A549 (cell line): ENCODE measurements at regions not wholly inside any gene's neighbourhood (a gene's known extent, or its start where the extent isn't known, plus 50 kb on each side); places are given as distances from the start of the nearest gene placed in this dataset.

Source experiments
- CTCF ChIP-seq: fragments of >200 bp; sonication (Bioruptor Twin); formaldehyde crosslinking; IDR thresholded peaks from 3 replicates; pipeline ENCODE4 v1.5.1; 2016
- EHF ChIP-seq: fragments of 250-450 bp; sonication (Bioruptor Pico); IDR thresholded peaks from 2 replicates; pipeline ENCODE4 v1.5.0; 2020; ENCODE audit warnings: mild to moderate bottlenecking
- POLR2A ChIP-seq: IDR thresholded peaks from 2 replicates; pipeline ENCODE4 v1.6.1; 2012; ENCODE audit warnings: mild to moderate bottlenecking, low read length
- RCOR1 ChIP-seq: fragments of 150-350 bp; IDR thresholded peaks from 2 replicates; pipeline ENCODE4 v1.6.1; 2014; ENCODE audit warnings: antibody characterized with exemption, low read length, low read depth
- RFX5 ChIP-seq: fragments of 450-650 bp; IDR thresholded peaks from 2 replicates; pipeline ENCODE4 v1.7.1; 2014; ENCODE audit warnings: antibody characterized with exemption, mild to moderate bottlenecking, moderate library complexity
- SREBF2 ChIP-seq: fragments of 450-650 bp; IDR thresholded peaks from 2 replicates; pipeline ENCODE4 v1.6.1; 2014; ENCODE audit warnings: mild to moderate bottlenecking, moderate library complexity

- no peak for TF ChIP-seq POLR2A
- TF ChIP-seq SREBF2, result no peak
- TF ChIP-seq EHF, result no peak
- no peak for TF ChIP-seq RFX5
- TF ChIP-seq RCOR1, result no peak
- TF ChIP-seq CTCF, result no peak
These were observed 50.5 kb upstream of the C5orf46 start for GRCh38 chr5:147956842-147957223.
